A549 (cell line): ENCODE measurements at regions not wholly inside any gene's neighbourhood (a gene's known extent, or its start where the extent isn't known, plus 50 kb on each side); places are given as distances from the start of the nearest gene placed in this dataset.

Source experiments
- CEBPB ChIP-seq, 2 experiments: fragments of >200 bp in 1 of 2; sonication (Bioruptor Twin) in 1 of 2; formaldehyde crosslinking in 1 of 2; IDR thresholded peaks; 2 replicates each; pipeline ENCODE4 v1.6.1; 2012 to 2016
- CHD4 ChIP-seq: fragments of 200-600 bp; sonication (generic); IDR thresholded peaks from 2 replicates; pipeline ENCODE4 v1.6.1; 2016; ENCODE audit warnings: antibody characterized with exemption, mild to moderate bottlenecking, borderline replicate concordance
- CTCF ChIP-seq: fragments of >200 bp; sonication (Bioruptor Twin); formaldehyde crosslinking; IDR thresholded peaks from 3 replicates; pipeline ENCODE4 v1.5.1; 2016
- HDAC2 ChIP-seq: fragments of 200-600 bp; sonication (generic); IDR thresholded peaks from 2 replicates; pipeline ENCODE4 v1.6.1; 2016
- KDM1A ChIP-seq: fragments of 200-600 bp; sonication (generic); IDR thresholded peaks from 2 replicates; pipeline ENCODE4 v1.6.1; 2016; ENCODE audit warnings: low read depth, mild to moderate bottlenecking
- NFE2L2 ChIP-seq: fragments of 150-350 bp; conservative IDR thresholded peaks from 2 replicates; pipeline ENCODE4 v1.6.1; 2014; ENCODE audit warnings: low read length
- POLR2A ChIP-seq: IDR thresholded peaks from 2 replicates; pipeline ENCODE4 v1.6.1; 2012; ENCODE audit warnings: mild to moderate bottlenecking, low read length
- POLR2AphosphoS2 ChIP-seq: conservative IDR thresholded peaks from 2 replicates; pipeline ENCODE4 v1.6.1; 2012; ENCODE audit warnings: low read length, improper control_type of control experiment, inconsistent platforms
- RCOR1 ChIP-seq: fragments of 150-350 bp; IDR thresholded peaks from 2 replicates; pipeline ENCODE4 v1.6.1; 2014; ENCODE audit warnings: antibody characterized with exemption, low read length, low read depth

- TF ChIP-seq CEBPB (IDR thresholded peaks at IDR 0.05): no peak
- no peak for TF ChIP-seq CTCF
- TF ChIP-seq POLR2A: peak; percentile 85
- TF ChIP-seq RCOR1: no peak
- no peak; the same call in 1 of the 2 replicates for TF ChIP-seq KDM1A
- TF ChIP-seq HDAC2: no peak
- no peak for TF ChIP-seq POLR2AphosphoS2
- TF ChIP-seq CHD4: no peak
- no peak for TF ChIP-seq NFE2L2
These were observed 413.0 kb downstream of the PCNX1 start, which contains the start of gene SIPA1L1 for GRCh38 chr14:71320107-71320733.
